Stomach smooth muscle (tissue), 2 donors: ENCODE measurements at regions not wholly inside any gene's neighbourhood (a gene's known extent, or its start where the extent isn't known, plus 50 kb on each side); places are given as distances from the start of the nearest gene placed in this dataset.
A peak's percentile ranks its signal among the peaks of the same experiment; 100 is the strongest.

Experiments
- H3K27ac ChIP-seq: one replicate; pipeline ENCODE4 v1.7.0; 2013; ENCODE audit warnings: mild to moderate bottlenecking, low read length, inconsistent platforms
- H3K27me3 ChIP-seq, 2 donors: one replicate each; pipeline ENCODE4 v1.7.0; 2013; ENCODE audit warnings: low read length in 2 of 2; ENCODE audit not compliant: insufficient read depth in 2 of 2, control insufficient read depth in 1 of 2
- H3K36me3 ChIP-seq, 2 donors: one replicate each; pipeline ENCODE4 v1.7.0; 2013; ENCODE audit warnings: low read length in 2 of 2; ENCODE audit not compliant: control insufficient read depth in 2 of 2, insufficient read depth in 2 of 2
- H3K4me1 ChIP-seq: one replicate; pipeline ENCODE4 v1.7.0; 2013; ENCODE audit warnings: low read length; ENCODE audit not compliant: control insufficient read depth, insufficient read depth
- H3K4me3 ChIP-seq, 2 donors: one replicate each; pipeline ENCODE4 v1.7.0; 2013; ENCODE audit warnings: low read length in 2 of 2
- H3K9ac ChIP-seq, 2 donors: one replicate each; pipeline ENCODE4 v1.7.0; 2013; ENCODE audit warnings: low read length in 2 of 2, mild to moderate bottlenecking in 1 of 2
- H3K9me3 ChIP-seq, 2 donors: one replicate each; pipeline ENCODE4 v1.7.0; 2013; ENCODE audit warnings: low read length in 2 of 2; ENCODE audit not compliant: control insufficient read depth in 2 of 2
- donor health status: healthy.
- donor health status: Pancreatic carcinoma.

- Histone ChIP-seq H3K4me1 (no peaks in the 10 kb centered on the region), H3K27me3 (no peaks in the 10 kb centered on the region), H3K27ac (no peak overlapping the region), H3K9ac (no peak overlapping the region), H3K9me3 (no peaks in the 10 kb centered on the region), H3K4me3 (no peak overlapping the region), H3K36me3 (no peaks in the 10 kb centered on the region)
These were observed 257.4 kb upstream of the NOVA1 start for GRCh38 chr14:26855077-26855753.

- no peaks in the 10 kb centered on the region for H3K4me1 ChIP-seq
- no peaks in the 10 kb centered on the region for H3K27me3 ChIP-seq
- no peaks in the 10 kb centered on the region for H3K9me3 ChIP-seq
- H3K9ac ChIP-seq, result no peak overlapping the region
- no peaks in the 10 kb centered on the region for H3K36me3 ChIP-seq
- no peak overlapping the region for H3K27ac ChIP-seq
- H3K4me3 ChIP-seq, result no peak overlapping the region
These were observed 259.2 kb upstream of the NOVA1 start for GRCh38 chr14:26856876-26857518.

GRCh38 chr14:26859483-26859882, 261.6 kb upstream of the NOVA1 start:
- no peak overlapping the region for H3K4me3 ChIP-seq
- no peaks in the 10 kb centered on the region for H3K4me1 ChIP-seq
- H3K27me3 ChIP-seq, result no peaks in the 10 kb centered on the region
- H3K9me3 ChIP-seq, result no peaks in the 10 kb centered on the region
- no peak overlapping the region for H3K27ac ChIP-seq
- H3K9ac ChIP-seq, result no peak overlapping the region
- no peaks in the 10 kb centered on the region for H3K36me3 ChIP-seq

- Histone ChIP-seq H3K27ac (no peak overlapping the region), H3K4me3 (no peak overlapping the region), H3K4me1 (no peaks in the 10 kb centered on the region), H3K9me3 (no peaks in the 10 kb centered on the region), H3K27me3 (no peaks in the 10 kb centered on the region), H3K9ac (no peak overlapping the region), H3K36me3 (no peaks in the 10 kb centered on the region)
These were observed 262.3 kb upstream of the NOVA1 start for GRCh38 chr14:26860111-26860510.

GRCh38 chr14:26863736-26864135, 265.9 kb upstream of the NOVA1 start:
- Histone ChIP-seq H3K9ac (no peak overlapping the region), H3K4me3 (no peak overlapping the region), H3K27me3 (no peaks in the 10 kb centered on the region), H3K36me3 (no peaks in the 10 kb centered on the region), H3K4me1 (no peaks in the 10 kb centered on the region), H3K27ac (no peak overlapping the region), H3K9me3 (no peaks in the 10 kb centered on the region)

GRCh38 chr14:26866721-26867120, 268.9 kb upstream of the NOVA1 start:
- Histone ChIP-seq H3K9me3 (no peaks in the 10 kb centered on the region), H3K4me1 (no peaks in the 10 kb centered on the region), H3K36me3 (no peaks in the 10 kb centered on the region), H3K27me3 (no peaks in the 10 kb centered on the region), H3K27ac (no peak overlapping the region), H3K9ac (no peak overlapping the region), H3K4me3 (no peak overlapping the region)

GRCh38 chr14:26867171-26867757, 269.4 kb upstream of the NOVA1 start:
- Histone ChIP-seq H3K4me3 (peak overlapping the region in 1 of 2 donors; percentile 16), H3K9me3 (no peaks in the 10 kb centered on the region), H3K4me1 (no peaks in the 10 kb centered on the region), H3K9ac (no peak overlapping the region), H3K27me3 (no peaks in the 10 kb centered on the region), H3K36me3 (no peaks in the 10 kb centered on the region), H3K27ac (no peak overlapping the region)

- no peaks in the 10 kb centered on the region for H3K4me1 ChIP-seq
- H3K4me3 ChIP-seq, result no peak overlapping the region
- H3K36me3 ChIP-seq, result no peaks in the 10 kb centered on the region
- H3K27ac ChIP-seq, result no peak overlapping the region
- no peaks in the 10 kb centered on the region for H3K9me3 ChIP-seq
- H3K9ac ChIP-seq, result no peak overlapping the region
- no peaks in the 10 kb centered on the region for H3K27me3 ChIP-seq
These were observed 272.3 kb upstream of the NOVA1 start for GRCh38 chr14:26870096-26870495.

- Histone ChIP-seq H3K9ac (no peak overlapping the region), H3K27me3 (no peaks in the 10 kb centered on the region), H3K4me3 (no peak overlapping the region), H3K9me3 (no peaks in the 10 kb centered on the region), H3K4me1 (no peaks in the 10 kb centered on the region), H3K27ac (no peak overlapping the region), H3K36me3 (no peaks in the 10 kb centered on the region)
These were observed 273.1 kb upstream of the NOVA1 start for GRCh38 chr14:26870722-26871617.

GRCh38 chr14:26872515-26873361, 274.9 kb upstream of the NOVA1 start:
- H3K36me3 ChIP-seq, result no peaks in the 10 kb centered on the region
- no peak overlapping the region for H3K9ac ChIP-seq
- H3K27me3 ChIP-seq, result no peaks in the 10 kb centered on the region
- no peaks in the 10 kb centered on the region for H3K9me3 ChIP-seq
- no peak overlapping the region for H3K4me3 ChIP-seq
- H3K4me1 ChIP-seq, result no peaks in the 10 kb centered on the region
- H3K27ac ChIP-seq, result no peak overlapping the region
